HFF-Myc (cell line): ENCODE measurements at regions not wholly inside any gene's neighbourhood (a gene's known extent, or its start where the extent isn't known, plus 50 kb on each side); places are given as distances from the start of the nearest gene placed in this dataset.
A peak's percentile ranks its signal among the peaks of the same experiment; 100 is the strongest.

Experiments used
- DNase-seq: peaks from one replicate; pipeline ENCODE4 v3.0.0-alpha.2; 2011; ENCODE audit warnings: low read depth; ENCODE audit errors: extremely low read depth
- H3K4me3 ChIP-seq: replicated peaks from 2 replicates; pipeline ENCODE4 v1.5.1; 2011; ENCODE audit warnings: low read depth, mild to moderate bottlenecking, control low read depth, low read length
- TF ChIP-seq, protein P1 (sequence below): IDR thresholded peaks from 2 replicates; pipeline ENCODE4 v1.5.1; 2012; ENCODE audit warnings: mild to moderate bottlenecking, low read depth, low read length, control low read depth; ENCODE audit errors: missing control alignments

DNA sequence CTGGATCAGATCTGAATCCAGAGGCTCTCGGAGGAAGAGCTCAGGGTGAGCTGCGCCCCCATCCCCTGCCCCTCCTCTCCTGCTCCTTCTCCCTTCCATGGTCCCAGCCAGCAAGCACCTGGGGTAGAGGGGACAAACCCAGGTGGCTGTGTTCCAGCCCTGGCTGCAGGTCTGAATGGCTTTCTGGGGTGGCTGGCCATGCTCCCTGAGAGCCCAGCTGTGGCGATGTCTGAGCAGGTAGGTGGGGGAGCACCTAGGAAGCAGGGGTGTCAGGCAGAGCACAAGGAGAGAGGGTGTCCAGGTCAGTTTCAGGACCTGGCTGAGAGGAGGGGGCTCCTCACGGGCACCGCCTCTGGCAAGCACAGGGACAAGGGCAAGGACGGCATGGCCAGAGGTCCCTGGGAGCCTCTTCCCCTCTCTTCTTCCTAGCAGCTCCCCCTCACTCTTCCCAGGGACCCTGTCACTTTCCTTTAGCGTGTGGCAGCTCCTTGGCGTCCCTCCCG, 310.0 kb downstream of the SEC14L1 start:
- no peak for DNase-seq
- peak overlapping the region; percentile 60 for H3K4me3 ChIP-seq
- TF ChIP-seq, protein P1, sequence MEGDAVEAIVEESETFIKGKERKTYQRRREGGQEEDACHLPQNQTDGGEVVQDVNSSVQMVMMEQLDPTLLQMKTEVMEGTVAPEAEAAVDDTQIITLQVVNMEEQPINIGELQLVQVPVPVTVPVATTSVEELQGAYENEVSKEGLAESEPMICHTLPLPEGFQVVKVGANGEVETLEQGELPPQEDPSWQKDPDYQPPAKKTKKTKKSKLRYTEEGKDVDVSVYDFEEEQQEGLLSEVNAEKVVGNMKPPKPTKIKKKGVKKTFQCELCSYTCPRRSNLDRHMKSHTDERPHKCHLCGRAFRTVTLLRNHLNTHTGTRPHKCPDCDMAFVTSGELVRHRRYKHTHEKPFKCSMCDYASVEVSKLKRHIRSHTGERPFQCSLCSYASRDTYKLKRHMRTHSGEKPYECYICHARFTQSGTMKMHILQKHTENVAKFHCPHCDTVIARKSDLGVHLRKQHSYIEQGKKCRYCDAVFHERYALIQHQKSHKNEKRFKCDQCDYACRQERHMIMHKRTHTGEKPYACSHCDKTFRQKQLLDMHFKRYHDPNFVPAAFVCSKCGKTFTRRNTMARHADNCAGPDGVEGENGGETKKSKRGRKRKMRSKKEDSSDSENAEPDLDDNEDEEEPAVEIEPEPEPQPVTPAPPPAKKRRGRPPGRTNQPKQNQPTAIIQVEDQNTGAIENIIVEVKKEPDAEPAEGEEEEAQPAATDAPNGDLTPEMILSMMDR: no peak

DNA sequence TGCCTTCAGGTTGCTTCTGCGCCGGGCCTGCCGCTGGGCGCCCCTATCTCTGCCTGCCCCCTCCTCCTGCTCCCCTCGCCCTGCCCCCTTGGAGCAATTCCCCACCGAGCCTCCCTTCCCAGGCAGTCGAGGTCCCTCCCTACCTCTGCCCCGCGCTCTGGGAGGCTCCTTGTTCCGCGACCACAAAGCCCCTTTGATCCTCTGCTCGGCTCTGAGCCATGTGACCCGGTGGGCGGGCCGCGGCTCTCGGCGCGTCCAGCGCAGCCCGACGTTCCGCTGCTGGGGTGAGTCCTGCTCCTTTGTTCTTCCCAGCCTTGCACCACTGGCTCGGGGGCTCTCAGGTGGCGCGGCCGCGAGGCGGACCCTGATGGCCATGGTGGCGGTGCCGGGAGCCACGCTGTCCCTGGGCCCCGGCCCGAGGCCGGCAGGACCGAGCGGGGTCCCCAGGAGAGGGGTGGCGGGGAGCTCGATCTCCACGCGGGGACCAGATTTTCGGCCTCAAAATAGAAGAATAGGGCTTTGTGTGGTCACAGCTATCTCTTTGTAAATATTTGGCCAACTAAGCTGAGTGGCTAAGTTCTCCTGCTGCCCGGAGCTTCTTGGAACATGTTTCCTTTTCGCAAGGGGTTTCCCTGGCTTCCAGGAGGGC, 310.6 kb downstream of the SEC14L1 start:
- H3K4me3 ChIP-seq: peak overlapping the region; percentile 60
- DNase-seq: no peak
- TF ChIP-seq, protein P1: no peak

DNA sequence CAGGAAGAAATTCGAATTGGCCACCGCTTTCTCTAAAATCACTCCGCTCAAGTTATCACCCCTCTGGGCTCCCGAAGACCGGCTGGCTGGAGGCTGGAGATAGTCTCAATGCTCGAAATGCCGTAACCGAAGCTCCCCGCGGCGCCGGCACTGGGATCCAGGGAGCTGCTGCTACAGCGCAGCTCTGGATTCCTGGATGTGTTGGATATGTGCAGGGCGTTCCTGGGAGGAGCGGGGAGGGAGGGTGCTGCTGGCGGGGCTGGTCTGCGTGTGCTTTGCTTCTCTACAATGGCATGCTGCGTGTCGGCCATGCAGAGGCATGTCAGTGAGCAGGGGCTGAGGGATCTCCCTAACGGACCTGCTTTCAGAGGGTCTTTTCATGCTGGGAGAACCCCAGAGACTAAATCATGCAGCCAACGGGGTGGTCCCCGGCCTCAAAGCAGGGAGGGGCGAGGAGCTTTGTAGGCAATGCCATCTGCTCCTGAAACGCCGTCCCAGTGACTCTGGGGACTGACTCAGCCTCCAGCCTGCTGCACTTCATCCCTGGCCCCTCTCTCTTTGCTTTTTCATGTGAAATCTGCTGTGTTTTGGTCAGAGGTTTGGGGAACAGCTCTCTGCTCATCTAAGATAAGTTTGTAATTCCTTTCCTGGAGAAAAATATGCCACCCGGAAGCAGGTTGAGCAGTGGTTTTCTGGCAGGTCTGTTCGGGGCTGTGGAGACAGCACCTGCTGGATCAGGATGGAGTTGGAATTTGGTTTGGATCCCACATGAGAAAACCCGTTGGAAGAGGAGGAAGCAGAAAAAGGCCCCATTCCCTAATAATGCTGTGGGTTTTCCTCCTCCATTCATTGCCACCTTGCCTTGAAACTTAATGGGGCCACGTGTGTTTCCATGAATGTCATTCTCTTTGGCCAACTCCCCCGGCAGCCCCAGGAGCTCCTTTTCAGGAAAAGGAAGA, 311.4 kb downstream of the SEC14L1 start:
- peak overlapping the region; percentile 60 for H3K4me3 ChIP-seq
- TF ChIP-seq, protein P1: no peak
- no peak for DNase-seq

DNA sequence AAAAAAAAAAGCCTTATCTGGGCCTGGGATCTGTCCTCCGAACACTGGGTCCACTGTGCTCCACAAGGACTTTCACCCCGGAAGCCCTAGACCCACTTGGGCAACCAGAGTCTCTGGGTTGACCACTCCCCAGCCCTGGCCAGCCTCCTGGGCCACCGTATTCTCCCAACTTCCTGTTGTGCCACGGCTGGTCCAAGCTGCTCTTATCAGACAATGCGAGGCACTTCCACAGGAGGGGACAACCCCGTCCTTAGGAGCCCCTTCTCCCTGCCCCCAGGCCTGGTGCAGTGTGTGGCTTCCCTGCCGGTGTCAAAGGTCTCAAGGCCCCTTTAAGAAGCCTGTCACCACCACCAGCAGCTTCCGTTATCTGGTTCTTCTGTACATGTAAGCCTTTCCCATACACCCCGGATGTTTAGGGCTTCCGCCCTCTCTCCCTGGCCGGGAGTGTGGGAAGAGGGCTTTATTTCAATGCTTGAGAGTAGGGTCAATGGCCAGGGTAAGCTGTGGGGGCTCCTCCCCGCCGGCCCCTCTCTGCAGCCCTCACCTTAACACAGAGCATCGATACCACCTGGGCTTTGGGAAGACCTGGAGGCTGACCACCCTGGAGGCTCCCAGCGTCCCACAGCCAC, 313.0 kb downstream of the SEC14L1 start:
- no peak overlapping the region for H3K4me3 ChIP-seq
- DNase-seq: no peak
- TF ChIP-seq, protein P1: no peak

DNA sequence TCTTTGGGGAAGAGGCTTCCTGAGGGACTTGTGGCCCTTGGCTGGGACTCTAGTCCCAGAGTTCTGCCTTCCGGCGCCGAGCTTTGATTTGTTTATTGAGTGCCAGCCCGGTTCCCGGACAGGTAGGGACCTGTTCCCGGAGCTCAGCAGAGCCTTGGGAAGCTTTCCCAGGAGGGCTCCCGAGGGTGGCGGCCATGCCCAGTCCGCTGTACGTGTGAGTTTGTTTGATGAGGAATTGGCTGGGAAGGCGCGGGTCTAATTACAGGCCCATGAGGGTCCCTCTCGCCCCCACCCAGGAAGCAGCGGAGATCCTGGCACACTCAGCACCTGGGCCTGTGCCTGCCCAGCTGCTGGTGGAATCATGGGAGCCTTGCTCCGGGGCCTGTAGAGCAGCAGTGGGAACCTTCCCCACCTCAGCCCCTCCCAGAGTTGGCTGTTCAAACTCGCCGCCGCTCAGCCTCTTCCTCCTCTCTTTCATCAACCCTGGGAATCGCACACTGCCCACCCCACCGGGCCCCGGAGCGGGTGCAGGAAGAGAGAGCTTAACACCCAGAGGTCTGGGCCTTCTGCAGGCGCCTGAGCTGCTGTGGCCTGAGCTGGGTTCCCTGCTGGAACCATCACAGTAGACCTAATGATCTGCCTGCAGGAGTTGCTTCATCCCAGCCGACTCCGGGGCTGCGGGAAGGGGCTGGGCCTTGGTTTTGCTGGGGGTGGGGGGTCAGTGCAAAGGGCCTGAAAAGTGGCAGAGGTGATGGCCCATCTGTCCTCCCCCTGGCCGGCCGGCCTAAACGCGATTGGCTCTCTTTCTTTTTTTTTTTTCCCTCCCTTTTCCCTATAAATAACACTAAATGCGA, 313.7 kb downstream of the SEC14L1 start:
- DNase-seq: no peak

More for the DNA sequence above, 313.7 kb downstream of the SEC14L1 start:
- no peak overlapping the region for H3K4me3 ChIP-seq
- TF ChIP-seq, protein P1: no peak
